Type B pancreatic cell (in vitro differentiated cells): ENCODE measurements at regions not wholly inside any gene's neighbourhood (a gene's known extent, or its start where the extent isn't known, plus 50 kb on each side); places are given as distances from the start of the nearest gene placed in this dataset.

ENCODE experiments used
- DNase-seq: peaks from one replicate; pipeline ENCODE4 v3.0.0; 2021; ENCODE audit warnings: mixed read lengths; ENCODE audit not compliant: unreplicated experiment; ENCODE audit errors: extremely low spot score
- H3K27ac Mint-ChIP-seq: 2 replicates; pipeline ENCODE4 v1.8.0; 2021; ENCODE audit warnings: mild to moderate bottlenecking, mixed read lengths
- H3K27me3 Mint-ChIP-seq: 2 replicates; pipeline ENCODE4 v1.8.0; 2021; ENCODE audit warnings: mixed read lengths
- H3K36me3 Mint-ChIP-seq: 2 replicates; pipeline ENCODE4 v1.8.0; 2021; ENCODE audit warnings: mixed read lengths
- H3K4me1 Mint-ChIP-seq: one replicate; pipeline ENCODE4 v1.8.0; 2021; ENCODE audit warnings: mixed read lengths; ENCODE audit not compliant: unreplicated experiment
- H3K4me3 Mint-ChIP-seq: 2 replicates; pipeline ENCODE4 v1.8.0; 2021; ENCODE audit warnings: mild to moderate bottlenecking, mixed read lengths
- H3K9me3 Mint-ChIP-seq: 2 replicates; pipeline ENCODE4 v1.8.0; 2021; ENCODE audit warnings: mixed read lengths
- TF ChIP-seq, protein P1 (sequence below): fragments of 200-600 bp; sonication (generic); conservative IDR thresholded peaks from 2 replicates; pipeline ENCODE4 v1.5.0; 2021; ENCODE audit warnings: antibody characterized with exemption, mild to moderate bottlenecking

GRCh38 chr6:151682922-151683321 is 124.6 kb upstream of the ESR1 start:
- Mint-ChIP-seq H3K27me3 (no peaks in the 10 kb centered on the region), H3K9me3 (no peaks in the 10 kb centered on the region), H3K4me1 (peaks cover 5% of the 10 kb centered on the region), H3K4me3 (no peak overlapping the region), H3K36me3 (no peaks in the 10 kb centered on the region), H3K27ac (no peak overlapping the region)
- DNase-seq: no peak
- TF ChIP-seq, protein P1, sequence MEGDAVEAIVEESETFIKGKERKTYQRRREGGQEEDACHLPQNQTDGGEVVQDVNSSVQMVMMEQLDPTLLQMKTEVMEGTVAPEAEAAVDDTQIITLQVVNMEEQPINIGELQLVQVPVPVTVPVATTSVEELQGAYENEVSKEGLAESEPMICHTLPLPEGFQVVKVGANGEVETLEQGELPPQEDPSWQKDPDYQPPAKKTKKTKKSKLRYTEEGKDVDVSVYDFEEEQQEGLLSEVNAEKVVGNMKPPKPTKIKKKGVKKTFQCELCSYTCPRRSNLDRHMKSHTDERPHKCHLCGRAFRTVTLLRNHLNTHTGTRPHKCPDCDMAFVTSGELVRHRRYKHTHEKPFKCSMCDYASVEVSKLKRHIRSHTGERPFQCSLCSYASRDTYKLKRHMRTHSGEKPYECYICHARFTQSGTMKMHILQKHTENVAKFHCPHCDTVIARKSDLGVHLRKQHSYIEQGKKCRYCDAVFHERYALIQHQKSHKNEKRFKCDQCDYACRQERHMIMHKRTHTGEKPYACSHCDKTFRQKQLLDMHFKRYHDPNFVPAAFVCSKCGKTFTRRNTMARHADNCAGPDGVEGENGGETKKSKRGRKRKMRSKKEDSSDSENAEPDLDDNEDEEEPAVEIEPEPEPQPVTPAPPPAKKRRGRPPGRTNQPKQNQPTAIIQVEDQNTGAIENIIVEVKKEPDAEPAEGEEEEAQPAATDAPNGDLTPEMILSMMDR: no peak

GRCh38 chr6:151683381-151683780 is 124.1 kb upstream of the ESR1 start:
- DNase-seq: no peak
- no peak overlapping the region for H3K4me3 Mint-ChIP-seq
- no peaks in the 10 kb centered on the region for H3K27me3 Mint-ChIP-seq
- peaks cover 5% of the 10 kb centered on the region for H3K4me1 Mint-ChIP-seq
- no peak overlapping the region for H3K27ac Mint-ChIP-seq
- H3K9me3 Mint-ChIP-seq: no peaks in the 10 kb centered on the region
- TF ChIP-seq, protein P1: no peak
- H3K36me3 Mint-ChIP-seq: no peaks in the 10 kb centered on the region

GRCh38 chr6:151689499-151690201 is 117.8 kb upstream of the ESR1 start:
- Mint-ChIP-seq H3K27ac (no peak overlapping the region), H3K9me3 (no peaks in the 10 kb centered on the region), H3K4me1 (no peaks in the 10 kb centered on the region), H3K4me3 (no peak overlapping the region), H3K36me3 (no peaks in the 10 kb centered on the region), H3K27me3 (no peaks in the 10 kb centered on the region)
- DNase-seq: no peak
- TF ChIP-seq, protein P1: no peak

DNA sequence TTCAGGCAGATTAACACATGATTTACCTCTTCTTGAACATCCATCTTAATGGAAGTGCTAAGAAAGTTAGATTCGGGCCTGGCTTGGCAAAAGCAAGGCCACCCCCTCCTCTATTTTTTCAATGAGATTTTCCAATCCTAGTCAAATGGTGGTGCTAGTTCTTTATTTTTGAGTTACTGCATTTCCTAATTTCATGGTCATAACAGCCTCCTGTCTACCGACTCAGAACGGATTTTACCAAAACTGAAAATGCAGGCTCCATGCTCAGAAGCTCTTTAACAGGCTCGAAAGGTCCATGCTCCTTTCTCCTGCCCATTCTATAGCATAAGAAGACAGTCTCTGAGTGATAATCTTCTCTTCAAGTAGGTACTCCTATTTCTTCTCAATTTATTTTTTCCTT is 117.2 kb upstream of the ESR1 start:
- no peak overlapping the region for H3K27ac Mint-ChIP-seq
- H3K36me3 Mint-ChIP-seq: no peaks in the 10 kb centered on the region
- DNase-seq: no peak

GRCh38 chr6:151690768-151691562 is 116.5 kb upstream of the ESR1 start:
- no peak for DNase-seq
- Mint-ChIP-seq H3K27me3 (no peaks in the 10 kb centered on the region), H3K9me3 (no peaks in the 10 kb centered on the region), H3K4me3 (no peak overlapping the region), H3K27ac (no peak overlapping the region), H3K36me3 (no peaks in the 10 kb centered on the region), H3K4me1 (no peaks in the 10 kb centered on the region)
- TF ChIP-seq, protein P1: no peak

More for the DNA sequence above, 117.2 kb upstream of the ESR1 start:
- Mint-ChIP-seq H3K4me3 (no peak overlapping the region), H3K4me1 (no peaks in the 10 kb centered on the region), H3K27me3 (no peaks in the 10 kb centered on the region), H3K9me3 (no peaks in the 10 kb centered on the region)
- TF ChIP-seq, protein P1: no peak
